SHP77 treated with DMSO at 0.1 percent for 48 hours (cell line): ENCODE measurements at regions not wholly inside any gene's neighbourhood (a gene's known extent, or its start where the extent isn't known, plus 50 kb on each side); places are given as distances from the start of the nearest gene placed in this dataset.
"Not testable (repeated sequence)": the region's sequence is repeated elsewhere in the genome, so short reads cannot be mapped to it uniquely, and the experiment has no call there.

Experiments
- DNase-seq: peaks from one replicate; lab custom pipeline; 2025; lab: John Stamatoyannopoulos, UW

DNA sequence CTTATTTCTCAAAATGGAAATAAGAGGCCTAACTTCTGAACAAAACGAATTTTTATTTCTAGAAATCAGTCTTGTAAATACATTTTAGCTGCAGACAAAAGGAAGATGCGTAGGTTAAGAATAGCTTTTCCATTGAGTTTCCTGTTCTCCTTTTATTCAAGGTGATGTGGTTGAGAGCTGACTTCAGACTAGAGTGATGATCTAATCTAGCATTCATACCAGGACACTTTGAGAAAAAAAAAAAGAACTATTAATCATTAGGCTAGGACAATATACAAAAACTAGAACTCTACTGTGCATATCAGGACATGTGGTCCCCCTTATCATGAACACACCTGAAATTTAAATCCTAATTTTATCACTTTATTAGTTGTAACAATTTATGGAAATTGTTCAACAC, 884.5 kb upstream of the EPHA5 start:
- no peak for DNase-seq

DNA sequence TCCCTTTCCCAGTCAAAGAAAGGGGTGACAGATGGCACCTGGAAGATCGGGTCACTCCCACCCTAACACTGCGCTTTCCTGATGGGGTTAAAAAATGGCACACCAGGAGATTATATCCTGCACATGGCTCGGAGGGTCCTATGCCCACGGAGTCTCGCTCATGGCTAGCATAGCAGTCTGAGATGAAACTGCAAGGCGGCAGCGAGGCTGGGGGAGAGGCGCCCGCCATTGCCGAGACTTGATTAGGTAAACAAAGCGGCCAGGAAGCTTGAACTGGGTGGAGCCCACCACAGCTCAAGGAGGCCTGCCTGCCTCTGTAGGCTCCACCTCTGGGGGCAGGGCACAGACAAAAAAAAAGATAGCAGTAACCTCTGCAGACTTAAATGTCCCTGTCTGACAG, 875.0 kb upstream of the EPHA5 start:
- not testable (repeated sequence) for DNase-seq

DNA sequence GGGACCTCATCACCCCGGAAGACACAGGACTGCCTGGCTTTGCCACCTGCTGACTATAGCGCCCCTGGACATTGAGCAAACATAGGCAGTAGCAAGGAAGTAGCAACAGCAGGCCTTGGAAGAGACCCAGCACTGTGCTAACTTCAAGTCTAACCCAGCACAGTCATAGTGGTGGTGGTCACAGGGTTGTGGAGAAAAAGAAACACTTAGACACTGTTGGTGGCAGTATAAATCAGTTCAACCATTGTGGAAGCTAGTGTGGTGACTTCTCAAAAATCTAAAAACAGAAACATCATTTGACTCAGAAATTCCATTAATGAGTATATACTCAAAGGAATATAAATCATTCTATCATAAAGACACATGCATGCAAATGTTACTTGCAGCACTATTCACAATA, 874.0 kb upstream of the EPHA5 start:
- no peak for DNase-seq

DNA sequence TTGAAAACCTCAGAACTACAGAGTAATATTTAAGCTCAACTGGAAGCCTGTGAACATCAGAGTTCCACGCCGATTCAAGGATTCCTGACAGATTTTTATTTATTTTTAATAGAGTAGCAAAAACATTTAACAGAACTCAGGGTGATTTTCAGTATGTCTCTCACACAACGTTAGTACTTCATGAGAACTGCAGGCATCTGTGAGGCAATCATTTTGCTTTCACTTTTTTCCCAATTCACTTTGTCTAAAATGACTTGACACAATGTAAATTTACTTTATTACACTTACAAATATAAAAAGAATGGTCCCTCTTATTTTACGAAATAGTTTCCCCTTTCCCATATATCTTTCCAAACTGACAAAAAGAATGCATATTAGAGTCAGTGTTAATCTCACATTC, 869.5 kb upstream of the EPHA5 start:
- DNase-seq, result no peak

DNA sequence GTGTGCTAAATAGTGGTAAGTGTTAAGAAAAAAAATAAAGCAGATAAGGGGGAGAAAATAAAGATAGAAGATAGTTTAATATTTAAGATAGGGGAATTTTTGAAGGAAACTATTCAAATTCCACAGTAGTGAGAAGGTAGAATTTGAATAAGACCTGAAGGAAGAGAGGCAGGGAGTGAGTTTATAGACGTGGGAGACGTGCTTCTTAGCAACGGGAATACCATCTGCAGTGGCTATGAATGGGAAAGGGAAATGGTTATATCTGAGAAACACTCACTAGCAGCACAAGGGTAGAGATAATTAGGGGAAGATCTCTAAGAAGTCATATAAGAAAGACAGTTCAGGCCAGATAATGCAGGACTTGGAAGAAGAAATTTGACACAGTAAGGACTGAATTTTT, 854.5 kb upstream of the EPHA5 start:
- DNase-seq, result no peak

DNA sequence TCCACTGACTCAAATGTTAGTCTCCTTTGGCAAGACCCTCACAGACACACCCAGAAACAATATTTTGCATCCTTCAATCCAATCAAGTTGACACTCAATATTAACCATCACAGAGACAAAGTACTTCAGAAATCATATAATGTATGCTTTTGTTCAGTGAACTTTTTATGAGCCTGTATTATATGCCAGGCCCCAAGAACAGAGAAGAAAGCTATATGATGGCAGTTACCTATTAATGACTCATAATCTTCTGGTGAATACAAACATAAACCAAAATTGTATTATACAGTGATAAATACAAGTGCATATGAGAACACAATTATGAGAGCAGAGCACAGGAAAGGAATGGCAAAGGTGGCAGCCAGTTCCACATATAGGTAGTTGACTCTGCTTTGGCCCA, 852.0 kb upstream of the EPHA5 start:
- no peak for DNase-seq

DNA sequence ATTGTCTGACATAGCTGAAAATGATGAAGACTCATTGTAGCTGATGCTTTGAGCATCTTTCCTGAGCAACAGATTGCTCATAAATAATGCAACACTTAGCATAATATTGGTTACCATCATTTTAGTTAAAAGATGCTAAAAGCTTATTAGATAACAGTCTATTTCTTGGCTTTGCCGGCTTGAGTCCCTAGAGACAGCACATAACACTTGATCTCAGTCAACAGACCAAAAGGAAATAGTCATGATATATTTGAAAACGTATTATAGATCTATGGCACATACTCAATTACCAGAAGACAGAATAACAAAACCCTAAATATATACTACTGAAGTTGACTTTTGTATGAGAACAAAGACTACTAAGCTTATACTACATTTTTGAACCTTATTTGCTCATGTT, 846.7 kb upstream of the EPHA5 start:
- DNase-seq, result no peak

DNA sequence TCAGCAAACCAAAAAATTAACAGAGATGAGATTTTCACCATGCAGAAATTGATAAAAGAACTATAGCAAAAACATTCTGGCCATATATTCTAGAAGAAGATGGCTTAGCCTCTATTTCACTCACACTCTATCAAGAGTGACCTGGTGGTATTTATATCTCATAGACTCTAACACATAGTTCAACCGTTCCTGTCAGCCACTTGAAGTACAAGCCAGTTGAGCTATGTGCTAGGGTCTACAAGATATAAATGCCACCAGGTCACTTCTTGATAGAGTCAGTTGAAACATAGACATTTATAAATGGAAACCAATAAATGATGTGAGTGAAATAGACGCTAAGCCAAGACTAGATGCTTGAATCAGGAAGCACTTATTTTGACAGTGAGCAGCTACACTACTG, 836.7 kb upstream of the EPHA5 start:
- no peak for DNase-seq

DNA sequence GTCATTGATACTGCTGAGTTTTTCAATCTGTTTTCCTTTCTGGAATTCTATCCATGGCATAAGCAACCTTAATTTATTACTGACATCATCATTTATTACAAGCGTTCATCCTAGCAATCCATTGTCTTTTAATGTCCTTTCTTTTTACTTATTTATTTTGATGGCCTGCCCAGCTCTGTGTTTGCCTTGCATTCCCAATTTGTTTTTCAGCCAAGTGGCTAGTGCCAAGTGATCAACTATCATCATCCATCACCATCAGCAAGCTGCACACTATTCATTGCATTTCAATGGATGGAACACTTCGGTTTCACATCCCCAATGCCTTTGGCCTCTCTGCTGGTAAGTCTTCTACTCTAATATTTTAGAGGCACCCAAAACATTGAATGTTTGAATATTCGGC, 831.7 kb upstream of the EPHA5 start:
- no peak for DNase-seq

DNA sequence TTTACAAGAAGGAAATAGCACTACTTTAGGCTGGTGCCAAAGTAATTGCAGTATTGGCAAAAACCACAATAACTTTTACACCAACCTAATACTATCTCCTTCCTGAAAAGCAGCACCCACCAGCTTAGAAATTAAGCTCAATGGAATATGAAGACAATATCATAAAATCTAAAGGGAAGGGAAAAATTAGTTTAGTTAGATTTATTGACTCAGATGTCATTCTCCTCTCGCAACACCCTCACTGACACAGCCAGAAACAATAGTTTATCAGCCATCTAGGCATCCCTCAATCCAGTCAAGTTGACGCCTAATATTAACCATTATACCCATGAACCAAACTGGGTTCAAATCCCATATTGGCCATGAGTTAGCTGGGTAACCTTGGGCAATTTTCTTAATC, 820.4 kb upstream of the EPHA5 start:
- DNase-seq, result no peak

DNA sequence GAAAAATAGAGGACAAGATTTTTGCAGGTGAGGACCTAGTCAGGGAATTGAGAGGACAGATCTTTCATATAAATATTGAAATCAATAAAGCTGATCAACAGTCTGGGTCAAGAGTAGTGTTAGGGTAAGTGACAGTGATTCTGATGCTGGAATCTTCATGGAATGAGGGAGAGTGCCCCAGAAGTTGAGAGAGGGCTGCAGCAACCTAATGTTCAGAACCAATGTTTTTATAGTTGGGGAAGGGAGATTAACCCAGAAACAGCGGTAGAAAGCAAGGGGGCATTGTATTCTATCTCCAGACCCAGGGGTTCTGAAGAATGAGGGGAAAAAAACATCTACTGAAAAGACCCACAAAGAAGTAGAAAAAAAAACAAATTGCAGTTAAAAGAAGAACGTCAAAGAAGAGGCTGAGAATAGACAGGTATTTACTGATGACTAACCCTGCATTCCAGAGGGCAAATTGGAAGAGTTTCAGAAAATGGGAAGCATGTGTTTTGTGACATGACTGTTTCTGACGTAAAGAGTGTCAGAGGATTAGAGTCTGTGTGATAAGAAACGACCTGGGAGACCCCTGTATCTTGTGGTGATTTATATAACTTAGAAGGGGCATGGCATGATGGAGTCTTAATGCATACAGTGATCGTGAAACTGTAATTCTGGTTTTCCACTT, 819.6 kb upstream of the EPHA5 start:
- DNase-seq, result no peak

DNA sequence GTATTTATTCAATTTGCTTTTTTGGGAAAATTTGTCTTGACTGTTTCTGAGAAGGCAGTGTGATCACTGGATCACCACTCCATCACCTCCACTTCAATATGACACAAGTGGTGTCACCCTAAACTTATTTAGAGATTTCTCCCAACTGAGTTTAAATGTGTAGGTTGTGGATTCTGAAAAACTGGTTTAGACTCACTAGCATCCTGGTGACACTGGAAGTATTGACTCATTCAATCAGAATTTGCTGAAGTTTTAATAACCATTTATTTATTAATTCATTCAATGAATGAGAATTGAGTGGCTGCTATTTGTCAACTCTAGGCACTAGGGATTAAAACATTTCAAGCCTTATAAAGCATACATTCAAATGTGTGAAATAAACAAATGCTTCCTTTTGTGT, 819.1 kb upstream of the EPHA5 start:
- DNase-seq, result no peak

DNA sequence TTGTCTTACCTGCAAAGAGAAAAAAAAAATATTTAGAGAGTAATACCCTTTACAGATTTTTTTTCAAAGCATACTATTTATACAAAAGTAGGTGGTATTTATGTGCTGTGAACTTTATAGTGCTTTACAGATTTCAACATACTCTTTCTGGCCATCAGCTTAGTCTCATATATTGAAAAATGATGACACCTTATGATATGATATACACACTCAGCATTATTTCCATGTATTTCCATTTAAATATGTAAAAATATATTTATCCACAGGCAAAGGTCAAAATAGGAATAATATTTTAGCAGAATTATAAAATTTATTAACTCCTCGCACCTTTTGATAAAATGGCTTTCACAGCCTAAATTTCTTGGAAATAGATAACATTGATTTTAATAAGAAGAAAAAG, 815.8 kb upstream of the EPHA5 start:
- no peak for DNase-seq

DNA sequence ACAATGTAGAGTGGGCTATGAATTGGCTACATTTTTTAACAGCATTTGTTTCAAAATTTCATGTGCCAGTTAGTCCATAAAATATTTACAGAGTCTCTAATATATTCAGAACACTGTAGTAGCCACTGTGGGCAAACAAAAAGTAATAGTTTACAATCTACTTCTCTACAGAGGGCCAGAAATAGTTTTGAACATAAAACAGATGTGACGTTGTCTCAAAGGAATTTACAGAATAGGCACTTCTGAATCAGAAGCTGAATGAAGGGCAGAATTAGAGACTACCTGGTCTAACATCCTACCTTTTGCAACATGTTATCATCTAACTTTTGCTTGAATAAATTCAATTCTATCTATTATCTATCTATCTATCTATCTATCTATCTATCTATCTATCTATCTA, 811.9 kb upstream of the EPHA5 start:
- DNase-seq, result no peak

DNA sequence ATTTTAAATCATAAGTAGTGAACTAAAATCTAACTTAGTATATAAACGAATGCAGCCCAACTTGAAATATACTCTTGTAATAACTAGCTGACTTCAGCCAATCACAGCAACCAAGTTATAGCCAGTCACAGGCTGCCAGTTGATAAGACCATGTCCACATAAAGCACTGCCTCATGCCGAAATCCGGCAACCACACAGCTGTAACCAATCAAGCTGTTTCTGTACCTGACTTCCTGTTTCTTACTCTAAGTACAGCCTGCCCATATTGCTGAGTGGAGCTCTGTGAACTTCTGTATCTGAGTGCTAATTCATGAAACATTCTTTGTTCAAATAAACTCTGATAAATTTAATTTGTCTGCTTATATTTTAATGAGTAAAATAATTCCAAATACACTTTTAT, 805.3 kb upstream of the EPHA5 start:
- no peak for DNase-seq

DNA sequence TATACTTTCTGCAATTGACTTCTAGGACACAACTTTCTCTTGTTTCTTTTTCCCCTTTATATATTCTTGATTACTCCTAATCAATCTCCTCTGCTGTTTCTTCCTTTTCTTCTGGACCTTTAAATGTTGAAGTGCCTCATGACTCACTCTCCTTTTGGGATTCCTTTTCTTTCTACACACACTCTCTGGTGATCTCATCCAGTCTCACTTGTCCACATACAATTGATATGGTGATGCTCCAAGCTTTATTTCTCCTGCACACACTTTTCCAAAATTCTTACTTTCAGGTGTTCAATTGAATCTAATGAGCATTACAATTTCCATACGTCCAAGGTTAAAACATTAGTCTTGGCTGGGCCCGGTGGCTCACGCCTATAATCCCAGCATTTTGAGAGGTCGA, 794.8 kb upstream of the EPHA5 start:
- DNase-seq, result no peak

DNA sequence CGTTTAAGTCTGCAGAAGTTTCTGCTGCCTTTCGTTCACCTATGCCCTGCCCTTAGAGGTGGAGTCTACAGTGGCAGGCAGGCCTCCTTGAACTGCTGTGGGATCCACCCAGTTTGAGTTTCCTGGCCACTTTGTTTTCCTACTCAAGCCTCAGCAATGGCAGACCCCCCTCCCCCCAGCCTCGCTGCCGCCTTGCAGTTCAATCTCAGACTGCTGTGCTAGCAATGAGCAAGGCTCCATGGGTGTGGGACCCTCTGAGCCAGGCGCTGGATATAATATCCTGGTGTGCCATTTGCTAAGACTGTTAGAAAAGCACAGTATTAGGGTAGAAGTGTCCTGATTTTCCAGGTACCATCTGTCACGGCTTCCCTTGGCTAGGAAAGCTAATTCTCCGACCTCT, 792.6 kb upstream of the EPHA5 start:
- DNase-seq, result not testable (repeated sequence)

DNA sequence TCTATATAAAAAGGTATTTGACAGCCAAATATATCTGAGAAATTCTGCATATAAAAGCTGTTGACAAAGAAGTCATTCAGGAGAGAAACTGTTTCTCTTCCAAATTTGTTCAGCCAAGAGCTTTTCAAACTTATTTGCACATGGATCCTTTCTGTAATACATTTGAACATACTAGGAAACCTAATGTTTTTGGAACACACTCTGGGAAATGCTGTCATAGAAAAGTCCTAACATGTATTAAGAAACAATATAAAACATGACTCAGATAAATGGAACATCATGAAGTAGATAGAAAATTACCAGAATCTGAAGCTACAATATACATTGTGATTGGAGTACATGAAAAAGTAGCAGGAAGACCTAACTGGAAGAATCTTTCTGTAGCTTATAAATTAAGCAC, 781.5 kb upstream of the EPHA5 start:
- DNase-seq, result no peak

DNA sequence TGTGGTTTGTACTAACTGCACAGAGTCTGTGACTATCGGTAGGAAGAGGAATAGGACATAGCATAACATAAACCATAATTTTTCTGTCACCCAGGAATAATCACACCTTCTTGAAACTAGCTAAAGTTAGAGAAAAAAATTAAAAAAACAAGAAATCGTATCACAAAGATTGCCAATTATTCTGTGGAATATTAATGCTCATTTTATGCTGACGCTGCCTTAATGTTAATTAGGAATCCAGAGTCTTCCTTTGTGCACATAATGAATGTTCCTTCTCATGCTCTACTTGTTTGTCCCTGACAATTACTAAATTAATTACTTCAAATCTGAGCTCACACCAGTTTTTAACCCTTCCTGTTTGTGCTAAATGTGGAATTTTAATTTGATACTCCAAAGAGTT, 772.7 kb upstream of the EPHA5 start:
- DNase-seq, result no peak

DNA sequence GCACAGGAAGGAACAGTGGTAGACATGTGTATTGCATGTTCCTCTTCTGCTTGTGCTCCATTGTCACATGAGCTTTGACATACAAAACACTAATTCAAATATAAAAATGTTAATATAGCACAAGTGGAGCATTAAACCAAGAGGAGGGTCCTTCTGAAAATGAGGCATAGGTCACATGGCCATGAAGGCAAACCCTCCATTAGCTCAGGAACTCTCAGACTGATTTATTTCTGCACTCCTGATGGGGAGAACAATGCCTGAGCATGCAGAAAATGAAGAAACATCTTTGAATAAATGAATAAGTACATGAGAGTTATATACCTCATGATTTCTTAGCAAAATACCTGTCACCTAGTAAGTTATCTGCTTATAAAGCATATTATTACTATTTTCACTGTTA, 769.2 kb upstream of the EPHA5 start:
- DNase-seq, result no peak

DNA sequence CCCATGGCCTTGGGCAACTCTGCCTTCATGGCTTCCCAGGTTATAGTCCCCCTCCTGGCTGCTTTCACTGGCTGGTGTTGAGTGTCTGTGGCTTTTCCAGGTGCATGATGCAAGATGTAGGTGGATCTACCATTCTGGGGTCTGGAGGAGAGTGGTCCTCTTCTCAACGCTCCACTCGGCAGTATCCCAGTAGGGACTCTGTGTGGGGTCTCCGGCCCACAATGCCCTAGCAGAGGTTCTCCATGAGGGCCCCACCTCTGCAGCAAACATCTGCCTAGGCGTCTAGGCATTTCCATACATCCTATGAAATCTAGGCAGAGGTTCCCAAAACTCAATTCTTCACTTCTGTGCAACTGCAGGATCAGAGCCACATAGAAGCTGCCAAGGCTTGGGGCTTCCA, 763.4 kb upstream of the EPHA5 start:
- no peak for DNase-seq

DNA sequence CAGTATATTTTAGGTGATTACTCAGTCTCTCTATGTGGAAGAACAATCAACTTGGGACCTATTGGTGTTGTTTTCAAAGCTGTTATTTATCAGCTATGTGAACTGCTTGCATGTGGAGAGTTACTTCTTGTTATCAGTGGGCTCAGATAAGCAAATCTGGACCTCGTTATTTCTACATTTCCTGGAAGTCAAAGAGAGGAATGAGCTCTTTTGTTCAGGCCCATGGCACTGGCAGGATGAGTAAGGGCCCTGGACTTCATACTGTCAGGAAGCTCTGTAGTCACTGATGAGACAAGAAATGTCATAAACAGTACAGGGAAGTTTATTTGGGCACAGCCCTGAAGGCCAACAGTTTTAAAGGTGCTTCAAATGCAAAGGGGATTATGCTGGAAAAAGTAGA, 760.6 kb upstream of the EPHA5 start:
- no peak for DNase-seq

DNA sequence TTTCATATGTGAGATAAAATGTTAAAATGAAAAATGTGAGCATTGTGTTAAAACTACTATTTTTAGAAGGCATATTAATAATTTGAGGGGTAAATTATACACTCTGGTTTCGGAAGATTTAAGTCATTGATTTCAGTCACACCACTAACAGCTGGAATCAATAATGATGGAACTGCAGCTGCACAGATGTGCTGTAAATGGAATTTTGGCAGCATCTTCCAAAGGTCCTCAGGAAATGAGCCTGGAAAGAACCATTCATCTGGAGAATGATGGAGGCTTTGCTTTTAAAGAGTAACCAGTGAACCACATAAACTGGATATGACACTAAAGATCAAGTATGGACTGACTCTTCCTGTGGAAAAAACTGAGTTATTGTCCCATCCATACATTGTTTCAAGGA, 759.0 kb upstream of the EPHA5 start:
- DNase-seq, result no peak

DNA sequence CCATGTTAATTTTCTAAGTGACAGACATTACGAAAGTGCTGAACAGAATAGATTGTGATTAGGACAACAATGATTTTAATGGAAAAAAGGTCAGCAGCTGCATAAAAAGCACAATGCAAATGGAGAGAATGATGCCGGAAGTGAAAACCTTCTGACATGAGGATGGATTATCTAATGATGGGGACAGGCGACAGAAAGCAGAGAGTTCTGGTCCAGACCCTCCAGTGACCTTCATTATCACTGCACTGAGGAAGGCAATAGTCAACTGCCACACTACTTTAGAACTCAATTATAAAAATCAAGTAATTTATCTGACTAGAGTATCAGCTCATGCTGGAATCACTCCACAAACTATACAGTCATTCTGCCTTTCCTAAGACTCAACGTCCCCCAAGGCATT, 746.1 kb upstream of the EPHA5 start:
- no peak for DNase-seq

DNA sequence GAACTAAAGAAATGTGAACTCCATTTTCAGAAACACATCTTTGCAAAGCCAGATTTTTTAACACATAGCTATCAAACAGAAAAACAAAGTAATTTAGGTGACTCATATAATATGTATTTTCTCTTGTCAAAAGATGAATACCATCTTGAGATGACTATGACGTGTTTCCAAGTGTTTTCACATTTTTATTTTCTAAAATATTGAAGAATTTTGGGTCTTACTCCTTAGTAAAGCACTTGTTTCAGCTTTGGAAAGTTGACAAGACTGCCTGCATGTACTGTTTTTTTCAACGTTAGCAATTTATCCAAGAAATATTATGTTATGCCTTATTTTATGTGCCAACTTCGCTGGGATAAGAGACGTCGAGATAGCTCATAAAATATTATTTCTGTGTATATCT, 733.9 kb upstream of the EPHA5 start:
- DNase-seq, result no peak
